Esophagus squamous epithelium (tissue), 4 donors: ENCODE measurements at regions not wholly inside any gene's neighbourhood (a gene's known extent, or its start where the extent isn't known, plus 50 kb on each side); places are given as distances from the start of the nearest gene placed in this dataset.

ENCODE experiments used
- POLR2A ChIP-seq, 4 donors: fragments of 450-650 bp; IDR thresholded peaks; one replicate each; pipeline ENCODE4 v1.6.1; 2017; ENCODE audit warnings: antibody characterized with exemption in 4 of 4, mild to moderate bottlenecking in 4 of 4, moderate library complexity in 3 of 4
- TF ChIP-seq, protein P1 (sequence below), 6 experiments: fragments of 450-650 bp in 4 of 6; fragments of 200-600 bp in 2 of 6; sonication (generic) in 2 of 6; IDR thresholded peaks; one replicate each; pipeline ENCODE4 v1.5.1; 2016 to 2019; ENCODE audit warnings: antibody characterized with exemption in 6 of 6, mild to moderate bottlenecking in 4 of 6, moderate library complexity in 4 of 6

DNA sequence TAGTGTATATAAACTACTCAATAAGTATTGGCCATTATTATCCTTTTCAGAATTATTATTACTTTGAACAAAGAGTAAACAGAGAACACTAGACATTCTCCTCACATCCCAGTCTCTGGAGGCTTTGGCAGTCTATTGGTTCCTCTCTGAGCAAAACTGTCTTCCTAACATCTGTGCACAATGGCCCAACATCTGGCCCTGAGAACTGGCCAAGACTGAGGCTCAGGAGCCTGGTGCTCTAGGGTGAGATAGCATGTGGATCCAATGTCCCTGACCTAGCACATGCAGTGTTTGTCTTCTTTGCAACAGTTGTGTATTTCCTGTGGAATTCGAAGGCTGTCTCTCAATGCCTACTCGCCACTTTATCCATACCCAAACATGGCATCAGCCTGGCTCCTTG, 313.2 kb upstream of the KAZN start:
- TF ChIP-seq, protein P1, sequence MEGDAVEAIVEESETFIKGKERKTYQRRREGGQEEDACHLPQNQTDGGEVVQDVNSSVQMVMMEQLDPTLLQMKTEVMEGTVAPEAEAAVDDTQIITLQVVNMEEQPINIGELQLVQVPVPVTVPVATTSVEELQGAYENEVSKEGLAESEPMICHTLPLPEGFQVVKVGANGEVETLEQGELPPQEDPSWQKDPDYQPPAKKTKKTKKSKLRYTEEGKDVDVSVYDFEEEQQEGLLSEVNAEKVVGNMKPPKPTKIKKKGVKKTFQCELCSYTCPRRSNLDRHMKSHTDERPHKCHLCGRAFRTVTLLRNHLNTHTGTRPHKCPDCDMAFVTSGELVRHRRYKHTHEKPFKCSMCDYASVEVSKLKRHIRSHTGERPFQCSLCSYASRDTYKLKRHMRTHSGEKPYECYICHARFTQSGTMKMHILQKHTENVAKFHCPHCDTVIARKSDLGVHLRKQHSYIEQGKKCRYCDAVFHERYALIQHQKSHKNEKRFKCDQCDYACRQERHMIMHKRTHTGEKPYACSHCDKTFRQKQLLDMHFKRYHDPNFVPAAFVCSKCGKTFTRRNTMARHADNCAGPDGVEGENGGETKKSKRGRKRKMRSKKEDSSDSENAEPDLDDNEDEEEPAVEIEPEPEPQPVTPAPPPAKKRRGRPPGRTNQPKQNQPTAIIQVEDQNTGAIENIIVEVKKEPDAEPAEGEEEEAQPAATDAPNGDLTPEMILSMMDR (IDR thresholded peaks at IDR 0.05), result no peak
- no peak for TF ChIP-seq POLR2A (IDR thresholded peaks at IDR 0.05)
